PFSK-1 (cell line): ENCODE measurements at regions not wholly inside any gene's neighbourhood (a gene's known extent, or its start where the extent isn't known, plus 50 kb on each side); places are given as distances from the start of the nearest gene placed in this dataset.

Experiments
- POLR2AphosphoS5 ChIP-seq: IDR thresholded peaks from 2 replicates; pipeline ENCODE4 v1.6.1; 2012; ENCODE audit warnings: low read depth, mild to moderate bottlenecking, control low read depth, low read length, moderate library complexity
- REST ChIP-seq, 2 experiments: IDR thresholded peaks; 2 replicates each; pipeline versions ENCODE4 v1.6.1 to v1.8.0; 2011 to 2012; ENCODE audit warnings: low read depth in 2 of 2, low read length in 2 of 2, control low read depth in 1 of 2, inconsistent platforms in 1 of 2, mild to moderate bottlenecking in 1 of 2, moderate library complexity in 1 of 2; ENCODE audit not compliant: insufficient read depth in 1 of 2
- TAF1 ChIP-seq: IDR thresholded peaks from 2 replicates; pipeline ENCODE4 v1.6.1; 2012; ENCODE audit warnings: low read length, control low read depth, borderline replicate concordance; ENCODE audit not compliant: insufficient read depth

- TF ChIP-seq REST (IDR thresholded peaks at IDR 0.05; ENCODE audit: insufficient read depth in 1 of 2, low read depth in 2 of 2, low read length in 2 of 2) (no peak), POLR2AphosphoS5 (no peak), TAF1 (no peak)
Measured at GRCh38 chrX:39020051-39020669, 218.9 kb downstream of the MID1IP1 start.
